DMS53 treated with DMSO at 0.1 percent for 48 hours (cell line): ENCODE measurements at regions not wholly inside any gene's neighbourhood (a gene's known extent, or its start where the extent isn't known, plus 50 kb on each side); places are given as distances from the start of the nearest gene placed in this dataset.
"Not testable (repeated sequence)": the region's sequence is repeated elsewhere in the genome, so short reads cannot be mapped to it uniquely, and the experiment has no call there.

Experiments used
- DNase-seq: peaks from one replicate; lab custom pipeline; 2025; ENCODE audit not compliant: unreplicated experiment; lab: John Stamatoyannopoulos, UW

GRCh38 chr5:57979671-57980070 lies 480.2 kb downstream of the PLK2 start:
- no peak for DNase-seq

- no peak for DNase-seq
Observed at GRCh38 chr5:57976506-57976905, 483.4 kb downstream of the PLK2 start.

GRCh38 chr5:57972099-57972498 lies 487.8 kb downstream of the PLK2 start:
- DNase-seq, result not testable (repeated sequence)

GRCh38 chr5:57960569-57960968 lies 478.0 kb upstream of the ACTBL2 start:
- DNase-seq, result no peak

- DNase-seq, result no peak
Observed at GRCh38 chr5:57956636-57957035, 474.0 kb upstream of the ACTBL2 start.

GRCh38 chr5:57955511-57955910 lies 472.9 kb upstream of the ACTBL2 start:
- DNase-seq, result no peak

- DNase-seq, result no peak
Observed at GRCh38 chr5:57953792-57954191, 471.2 kb upstream of the ACTBL2 start.

GRCh38 chr5:57950616-57951228 lies 468.1 kb upstream of the ACTBL2 start:
- DNase-seq, result no peak

- DNase-seq, result no peak
Observed at GRCh38 chr5:57948091-57948490, 465.5 kb upstream of the ACTBL2 start.

GRCh38 chr5:57947181-57947580 lies 464.6 kb upstream of the ACTBL2 start:
- DNase-seq, result no peak

GRCh38 chr5:57940879-57941278 lies 458.3 kb upstream of the ACTBL2 start:
- DNase-seq, result no peak

GRCh38 chr5:57940236-57940635 lies 457.6 kb upstream of the ACTBL2 start:
- no peak for DNase-seq

- no peak for DNase-seq
Observed at GRCh38 chr5:57939771-57940170, 457.2 kb upstream of the ACTBL2 start.

GRCh38 chr5:57939335-57939734 lies 456.7 kb upstream of the ACTBL2 start:
- no peak for DNase-seq

GRCh38 chr5:57938174-57938557 lies 455.6 kb upstream of the ACTBL2 start:
- DNase-seq, result no peak

GRCh38 chr5:57937501-57938173 lies 455.0 kb upstream of the ACTBL2 start:
- no peak for DNase-seq

- DNase-seq, result no peak
Observed at GRCh38 chr5:57937025-57937424, 454.4 kb upstream of the ACTBL2 start.

- DNase-seq, result no peak
Observed at GRCh38 chr5:57932761-57933160, 450.1 kb upstream of the ACTBL2 start.

GRCh38 chr5:57931807-57932206 lies 449.2 kb upstream of the ACTBL2 start:
- no peak for DNase-seq

- no peak for DNase-seq
Observed at GRCh38 chr5:57931352-57931751, 448.7 kb upstream of the ACTBL2 start.

- no peak for DNase-seq
Observed at GRCh38 chr5:57929271-57929670, 446.7 kb upstream of the ACTBL2 start.

- DNase-seq, result not testable (repeated sequence)
Observed at GRCh38 chr5:57923094-57923493, 440.5 kb upstream of the ACTBL2 start.

- no peak for DNase-seq
Observed at GRCh38 chr5:57917004-57917403, 434.4 kb upstream of the ACTBL2 start.
